ENCODE measurements at regions not wholly inside any gene's neighbourhood (a gene's known extent, or its start where the extent isn't known, plus 50 kb on each side); places are given as distances from the start of the nearest gene placed in this dataset.

GRCh38 chr4:8704632-8705031 is 112.1 kb downstream of the CPZ start:
- TF ChIP-seq CTCF (IDR thresholded peaks at IDR 0.05), result no peak

GRCh38 chr4:8703857-8704495 is 111.4 kb downstream of the CPZ start:
- TF ChIP-seq CTCF (IDR thresholded peaks at IDR 0.05), result no peak
- TF ChIP-seq ZFX (IDR thresholded peaks at IDR 0.05; ENCODE audit: borderline replicate concordance), result no peak
- no peak overlapping the region for H3K27ac ChIP-seq

More at GRCh38 chr4:8704632-8705031, 112.1 kb downstream of the CPZ start:
- no peak overlapping the region for H3K27ac ChIP-seq

GRCh38 chr4:8703401-8703696 is 110.8 kb downstream of the CPZ start:
- TF ChIP-seq CTCF (IDR thresholded peaks at IDR 0.05) (no peak), ZFX (IDR thresholded peaks at IDR 0.05; ENCODE audit: borderline replicate concordance) (no peak)

GRCh38 chr4:8702516-8703400 is 110.2 kb downstream of the CPZ start:
- TF ChIP-seq ZFX (IDR thresholded peaks at IDR 0.05; ENCODE audit: borderline replicate concordance) (no peak), CTCF (IDR thresholded peaks at IDR 0.05) (no peak)
- no peak overlapping the region for H3K27ac ChIP-seq

More at GRCh38 chr4:8703401-8703696, 110.8 kb downstream of the CPZ start:
- no peak overlapping the region for H3K27ac ChIP-seq

- TF ChIP-seq CTCF (IDR thresholded peaks at IDR 0.05) (no peak), ZFX (IDR thresholded peaks at IDR 0.05; ENCODE audit: borderline replicate concordance) (no peak)
- no peak overlapping the region for H3K27ac ChIP-seq
Observed at GRCh38 chr4:8702020-8702495, 109.5 kb downstream of the CPZ start.

- no peak for TF ChIP-seq CTCF (IDR thresholded peaks at IDR 0.05)
- TF ChIP-seq ZFX (IDR thresholded peaks at IDR 0.05; ENCODE audit: borderline replicate concordance), result no peak
- no peak overlapping the region for H3K27ac ChIP-seq
Observed at GRCh38 chr4:8701126-8702019, 108.8 kb downstream of the CPZ start.
